Chondrocyte (in vitro differentiated cells): ENCODE measurements at regions not wholly inside any gene's neighbourhood (a gene's known extent, or its start where the extent isn't known, plus 50 kb on each side); places are given as distances from the start of the nearest gene placed in this dataset.
"Not testable (repeated sequence)": the region's sequence is repeated elsewhere in the genome, so short reads cannot be mapped to it uniquely, and the experiment has no call there.

Experiments used
- DNase-seq: peaks from one replicate; pipeline ENCODE4 v3.0.0; 2021; ENCODE audit warnings: mixed read lengths, low spot score
- H3K27ac Mint-ChIP-seq: one replicate; pipeline ENCODE4 v1.8.0; 2021; ENCODE audit warnings: mild to moderate bottlenecking, moderate library complexity, mixed read lengths; ENCODE audit not compliant: unreplicated experiment
- H3K27me3 Mint-ChIP-seq: 2 replicates; pipeline ENCODE4 v1.8.0; 2021; ENCODE audit warnings: low read depth, mixed read lengths
- H3K36me3 Mint-ChIP-seq: 2 replicates; pipeline ENCODE4 v1.8.0; 2021; ENCODE audit warnings: low read depth, mixed read lengths
- H3K4me1 Mint-ChIP-seq: 2 replicates; pipeline ENCODE4 v1.8.0; 2021; ENCODE audit warnings: low read depth, mild to moderate bottlenecking, mixed read lengths
- H3K4me3 Mint-ChIP-seq: one replicate; pipeline ENCODE4 v1.8.0; 2021; ENCODE audit warnings: mild to moderate bottlenecking, moderate library complexity, mixed read lengths; ENCODE audit not compliant: unreplicated experiment
- H3K9me3 Mint-ChIP-seq: 2 replicates; pipeline ENCODE4 v1.8.0; 2021; ENCODE audit warnings: low read depth, mixed read lengths
- TF ChIP-seq, protein P1 (sequence below): fragments of 200-600 bp; sonication (generic); IDR thresholded peaks from 2 replicates; pipeline ENCODE4 v1.5.0; 2021; ENCODE audit warnings: antibody characterized with exemption, mild to moderate bottlenecking, moderate library complexity

DNA sequence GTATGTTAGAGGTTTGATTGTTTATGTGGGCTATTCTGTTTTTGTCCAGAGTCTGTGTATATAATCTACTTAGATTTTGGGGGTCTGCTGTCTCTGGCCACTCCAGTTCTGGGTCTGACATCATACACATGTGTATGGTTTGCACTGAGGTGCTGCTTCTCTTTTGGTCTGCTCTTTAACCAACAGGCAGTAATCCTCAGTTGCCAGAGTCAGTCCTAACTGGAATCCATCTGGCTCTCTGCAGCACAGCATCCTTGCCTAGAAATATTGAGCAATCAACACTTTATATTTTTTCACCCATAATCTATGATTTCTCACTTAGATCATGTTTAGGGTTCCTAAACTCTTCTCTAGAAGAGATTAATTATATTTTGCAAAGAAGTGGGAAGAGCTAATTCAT lies 98.3 kb upstream of the SFRP2 start:
- peaks cover 11% of the 10 kb centered on the region for H3K27me3 Mint-ChIP-seq
- TF ChIP-seq, protein P1, sequence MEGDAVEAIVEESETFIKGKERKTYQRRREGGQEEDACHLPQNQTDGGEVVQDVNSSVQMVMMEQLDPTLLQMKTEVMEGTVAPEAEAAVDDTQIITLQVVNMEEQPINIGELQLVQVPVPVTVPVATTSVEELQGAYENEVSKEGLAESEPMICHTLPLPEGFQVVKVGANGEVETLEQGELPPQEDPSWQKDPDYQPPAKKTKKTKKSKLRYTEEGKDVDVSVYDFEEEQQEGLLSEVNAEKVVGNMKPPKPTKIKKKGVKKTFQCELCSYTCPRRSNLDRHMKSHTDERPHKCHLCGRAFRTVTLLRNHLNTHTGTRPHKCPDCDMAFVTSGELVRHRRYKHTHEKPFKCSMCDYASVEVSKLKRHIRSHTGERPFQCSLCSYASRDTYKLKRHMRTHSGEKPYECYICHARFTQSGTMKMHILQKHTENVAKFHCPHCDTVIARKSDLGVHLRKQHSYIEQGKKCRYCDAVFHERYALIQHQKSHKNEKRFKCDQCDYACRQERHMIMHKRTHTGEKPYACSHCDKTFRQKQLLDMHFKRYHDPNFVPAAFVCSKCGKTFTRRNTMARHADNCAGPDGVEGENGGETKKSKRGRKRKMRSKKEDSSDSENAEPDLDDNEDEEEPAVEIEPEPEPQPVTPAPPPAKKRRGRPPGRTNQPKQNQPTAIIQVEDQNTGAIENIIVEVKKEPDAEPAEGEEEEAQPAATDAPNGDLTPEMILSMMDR, result no peak
- H3K4me3 Mint-ChIP-seq, result no peak overlapping the region
- no peaks in the 10 kb centered on the region for H3K9me3 Mint-ChIP-seq
- no peaks in the 10 kb centered on the region for H3K36me3 Mint-ChIP-seq
- DNase-seq, result no peak
- H3K4me1 Mint-ChIP-seq, result no peaks in the 10 kb centered on the region
- no peak overlapping the region for H3K27ac Mint-ChIP-seq

DNA sequence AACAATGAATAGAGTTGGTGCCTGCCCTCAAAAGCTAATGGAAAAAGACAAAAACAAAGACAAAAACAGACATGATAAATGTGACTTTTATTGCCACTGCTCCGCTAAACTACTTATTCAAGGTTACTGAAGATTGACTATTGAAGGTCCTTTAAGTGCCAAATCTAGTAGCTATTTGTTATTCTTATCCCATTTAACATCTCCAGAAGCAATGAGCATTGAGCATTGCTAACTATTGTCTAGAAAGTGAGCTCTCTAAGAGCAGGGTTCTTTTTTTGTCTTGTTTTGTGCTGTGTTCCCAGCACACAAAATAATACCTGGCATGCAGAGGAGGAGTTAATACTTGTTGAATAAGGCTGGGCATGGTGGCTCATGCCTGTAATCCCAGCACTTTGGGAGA lies 95.4 kb upstream of the SFRP2 start:
- H3K27me3 Mint-ChIP-seq, result peaks cover 11% of the 10 kb centered on the region
- no peak overlapping the region for H3K4me3 Mint-ChIP-seq
- peaks cover 6% of the 10 kb centered on the region for H3K36me3 Mint-ChIP-seq
- H3K27ac Mint-ChIP-seq, result no peak overlapping the region
- H3K9me3 Mint-ChIP-seq, result peaks cover 11% of the 10 kb centered on the region
- H3K4me1 Mint-ChIP-seq, result no peaks in the 10 kb centered on the region
- DNase-seq, result no peak
- TF ChIP-seq, protein P1, result no peak

DNA sequence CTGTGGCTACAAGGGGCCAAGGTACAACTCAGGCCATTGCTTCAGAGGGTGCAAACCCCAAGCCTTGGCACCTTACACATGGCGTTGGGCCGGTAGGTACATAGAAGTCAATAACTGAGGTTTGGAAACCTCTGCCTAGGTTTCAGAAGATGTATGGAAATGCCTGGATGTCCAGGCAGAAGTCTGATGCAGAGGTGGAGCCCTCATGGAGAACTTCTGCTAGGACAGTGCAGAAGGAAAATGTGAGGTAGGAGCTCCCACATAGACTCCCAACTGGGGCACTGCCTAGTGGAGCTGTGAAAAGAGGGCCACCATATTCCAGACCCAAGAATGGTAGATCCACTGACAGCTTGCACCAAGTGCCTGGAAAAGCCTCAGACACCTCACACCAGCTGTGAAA lies 92.1 kb upstream of the SFRP2 start:
- Mint-ChIP-seq H3K36me3 (peaks cover 6% of the 10 kb centered on the region), H3K9me3 (peaks cover 11% of the 10 kb centered on the region), H3K27ac (no peak overlapping the region), H3K4me1 (no peaks in the 10 kb centered on the region), H3K27me3 (peaks cover 5% of the 10 kb centered on the region), H3K4me3 (no peak overlapping the region)
- TF ChIP-seq, protein P1, result no peak
- DNase-seq, result no peak

DNA sequence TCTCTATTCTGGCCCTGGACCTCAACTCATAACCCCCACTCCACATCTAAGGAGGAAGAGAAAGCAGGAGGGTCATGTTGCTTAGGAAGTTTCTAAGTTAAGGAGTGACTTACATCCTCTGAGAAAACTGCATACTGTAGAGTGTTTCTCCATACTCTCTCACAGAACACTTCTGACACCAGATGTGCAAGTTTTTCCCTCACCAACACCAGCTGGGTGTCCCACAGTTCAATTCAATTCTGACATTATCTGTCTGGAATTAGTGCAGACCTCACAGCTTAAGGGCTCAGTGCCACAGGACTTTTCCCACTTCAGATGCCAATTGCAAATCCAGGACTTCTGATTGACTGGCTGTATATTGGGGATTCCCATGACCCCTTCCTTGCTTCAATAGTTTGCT lies 89.0 kb upstream of the SFRP2 start:
- Mint-ChIP-seq H3K27ac (no peak overlapping the region), H3K9me3 (peaks cover 11% of the 10 kb centered on the region), H3K27me3 (peaks cover 7% of the 10 kb centered on the region), H3K36me3 (peaks cover 6% of the 10 kb centered on the region), H3K4me1 (no peaks in the 10 kb centered on the region), H3K4me3 (no peak overlapping the region)
- TF ChIP-seq, protein P1, result no peak
- DNase-seq, result no peak

DNA sequence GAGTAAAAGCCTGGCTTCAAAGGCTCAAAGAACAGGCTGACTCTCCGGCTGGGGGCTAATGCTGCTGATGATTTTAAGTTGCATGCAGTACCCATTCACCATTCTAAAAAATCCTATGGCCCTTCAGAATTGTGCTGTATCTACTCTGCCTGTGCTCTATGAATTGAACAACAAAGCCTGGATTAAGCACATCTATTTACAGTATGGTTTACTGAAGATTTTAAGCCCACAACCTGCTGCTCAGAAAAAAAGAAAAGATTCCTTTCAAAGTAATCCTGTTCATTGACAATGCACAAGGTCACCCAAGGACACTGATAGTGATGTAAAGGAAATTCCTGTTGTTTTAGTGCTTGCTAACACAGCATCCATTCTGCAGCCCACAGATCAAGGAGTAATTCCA lies 84.9 kb upstream of the SFRP2 start:
- no peaks in the 10 kb centered on the region for H3K9me3 Mint-ChIP-seq
- TF ChIP-seq, protein P1, result no peak
- H3K27me3 Mint-ChIP-seq, result peaks cover 13% of the 10 kb centered on the region
- no peak overlapping the region for H3K4me3 Mint-ChIP-seq
- no peak for DNase-seq
- H3K4me1 Mint-ChIP-seq, result no peaks in the 10 kb centered on the region
- H3K27ac Mint-ChIP-seq, result no peak overlapping the region
- H3K36me3 Mint-ChIP-seq, result no peaks in the 10 kb centered on the region

DNA sequence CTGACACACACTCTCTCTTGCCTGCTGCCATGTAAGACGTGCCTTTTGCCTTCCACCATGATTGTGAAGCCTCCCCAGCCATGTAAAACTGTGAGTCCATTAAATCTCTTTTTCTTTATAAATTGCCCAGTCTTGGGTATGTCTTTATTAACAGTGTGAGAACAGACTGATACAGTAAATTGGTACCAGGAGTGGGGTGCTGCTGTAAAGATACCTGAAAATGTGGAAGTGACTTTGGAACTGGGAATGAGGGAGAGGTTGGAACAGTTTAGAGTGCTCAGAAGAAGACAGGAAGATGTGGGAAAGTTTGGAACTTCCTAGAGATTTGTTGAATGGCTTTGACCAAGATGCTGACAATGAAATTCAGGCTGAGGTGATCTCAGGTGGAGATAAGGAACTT lies 77.9 kb upstream of the SFRP2 start:
- H3K27ac Mint-ChIP-seq, DNase-seq, H3K4me3 Mint-ChIP-seq, H3K4me1 Mint-ChIP-seq, H3K27me3 Mint-ChIP-seq: not testable (repeated sequence)
- Mint-ChIP-seq H3K36me3 (peaks cover 19% of the 10 kb centered on the region), H3K9me3 (peaks cover 41% of the 10 kb centered on the region)
